Activated CD4-positive, alpha-beta memory T cell treated with anti-CD3 and anti-CD28 coated beads for 36 hours (primary cell): ENCODE measurements at regions not wholly inside any gene's neighbourhood (a gene's known extent, or its start where the extent isn't known, plus 50 kb on each side); places are given as distances from the start of the nearest gene placed in this dataset.

Experiments used
- CTCF ChIA-PET: fragments of 350-600 bp; sonication (Branson Sonifier 250); formaldehyde crosslinking; loops from one replicate; lab custom pipeline; 2021; ENCODE audit warnings: antibody characterized with exemption, inconsistent platforms; lab: Charles Lee
- POLR2A ChIA-PET: fragments of 350-600 bp; sonication (Branson Sonifier 250); formaldehyde crosslinking; loops from one replicate; lab custom pipeline; 2021; ENCODE audit warnings: antibody characterized with exemption; lab: Charles Lee
- DNase-seq: peaks from one replicate; pipeline ENCODE4 v3.0.0-alpha.2; 2020
- H3K27ac Mint-ChIP-seq: one replicate; pipeline ENCODE4 v1.8.0; 2021; ENCODE audit warnings: mixed read lengths
- H3K27me3 Mint-ChIP-seq: one replicate; pipeline ENCODE4 v1.8.0; 2021; ENCODE audit warnings: mixed read lengths
- H3K36me3 Mint-ChIP-seq: one replicate; pipeline ENCODE4 v1.8.0; 2021; ENCODE audit warnings: mixed read lengths
- H3K4me1 Mint-ChIP-seq: one replicate; pipeline ENCODE4 v1.8.0; 2021; ENCODE audit warnings: low read depth, mixed read lengths
- H3K4me3 Mint-ChIP-seq: one replicate; pipeline ENCODE4 v1.8.0; 2021; ENCODE audit warnings: mild to moderate bottlenecking, mixed read lengths
- H3K9me3 Mint-ChIP-seq: one replicate; pipeline ENCODE4 v1.8.0; 2021; ENCODE audit warnings: mixed read lengths
- intact Hi-C: fragments of 100-400 bp; cut with micrococcal nuclease; formaldehyde crosslinking; loops from one replicate; pipeline ENCODE4 v1.15.1; 2023

- intact Hi-C loops: no loop called here
- no peaks in the 10 kb centered on the region for H3K4me1 Mint-ChIP-seq
- ChIA-PET CTCF (interaction anchor here (1.2 kb wide), 1 partner anchor 31 kb away, joined by 4 read pairs; no protein-coding TSS in a partner anchor), POLR2A (no interaction called here)
- H3K36me3 Mint-ChIP-seq: no peaks in the 10 kb centered on the region
- DNase-seq: no peak
- H3K9me3 Mint-ChIP-seq: peaks cover 7% of the 10 kb centered on the region
- no peak overlapping the region for H3K4me3 Mint-ChIP-seq
- no peak overlapping the region for H3K27ac Mint-ChIP-seq
- H3K27me3 Mint-ChIP-seq: no peaks in the 10 kb centered on the region
Measured at GRCh38 chr16:6204945-6205344, 1107.3 kb upstream of the EEF2KMT start.

DNA sequence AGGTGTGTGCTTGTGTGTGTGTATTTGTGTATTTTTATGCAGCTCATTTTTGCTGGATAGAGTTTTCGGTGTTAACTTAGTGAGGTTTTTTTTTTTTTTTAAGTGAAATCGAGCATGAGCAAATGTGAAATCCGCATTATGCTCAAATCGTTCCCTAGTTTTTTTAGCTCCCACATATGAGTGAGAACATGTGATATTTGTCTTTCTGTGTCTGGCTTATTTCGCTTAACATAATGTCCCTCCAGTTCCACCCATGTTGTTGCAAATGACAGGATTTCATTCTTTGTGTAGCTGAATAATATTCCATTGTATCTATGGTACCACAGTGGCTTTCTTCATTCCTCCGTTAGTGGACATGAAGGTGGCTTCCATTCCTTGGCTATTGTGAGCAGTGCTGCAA, 1103.3 kb upstream of the EEF2KMT start:
- H3K4me3 Mint-ChIP-seq: no peak overlapping the region
- H3K36me3 Mint-ChIP-seq: no peaks in the 10 kb centered on the region
- H3K9me3 Mint-ChIP-seq: peaks cover 17% of the 10 kb centered on the region
- no peak overlapping the region for H3K27ac Mint-ChIP-seq
- H3K27me3 Mint-ChIP-seq: no peaks in the 10 kb centered on the region
- intact Hi-C loops: no loop called here
- DNase-seq: no peak
- H3K4me1 Mint-ChIP-seq: no peaks in the 10 kb centered on the region
- POLR2A ChIA-PET: no interaction called here
- CTCF ChIA-PET: no interaction called here

GRCh38 chr16:6200271-6200670, 1102.7 kb upstream of the EEF2KMT start:
- no peaks in the 10 kb centered on the region for H3K36me3 Mint-ChIP-seq
- no peak for DNase-seq
- no peak overlapping the region for H3K4me3 Mint-ChIP-seq
- intact Hi-C loops: no loop called here
- H3K27me3 Mint-ChIP-seq: no peaks in the 10 kb centered on the region
- no peak overlapping the region for H3K27ac Mint-ChIP-seq
- H3K9me3 Mint-ChIP-seq: peaks cover 16% of the 10 kb centered on the region
- H3K4me1 Mint-ChIP-seq: no peaks in the 10 kb centered on the region
- ChIA-PET POLR2A (no interaction called here), CTCF (no interaction called here)

DNA sequence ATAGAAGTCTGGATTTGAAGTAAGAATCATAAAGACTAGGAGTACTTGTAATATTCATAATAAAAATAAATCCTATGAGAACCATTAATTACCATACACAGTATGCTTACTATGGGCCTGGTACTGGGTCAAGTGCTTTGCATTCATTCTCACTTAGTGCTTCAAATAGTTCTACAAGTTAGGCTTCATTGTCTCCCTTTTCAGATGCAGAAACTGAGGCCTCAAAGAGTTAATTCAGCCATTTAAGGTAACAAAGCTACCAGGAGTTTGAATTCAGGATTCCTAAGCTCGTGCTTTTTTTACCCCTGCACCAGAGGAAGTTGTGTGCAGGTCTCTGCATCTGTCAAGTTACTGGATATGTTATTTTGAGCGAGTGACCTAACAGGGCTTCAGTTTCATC, 1098.4 kb upstream of the EEF2KMT start:
- intact Hi-C loops: no loop called here
- Mint-ChIP-seq H3K27me3 (no peaks in the 10 kb centered on the region), H3K36me3 (no peaks in the 10 kb centered on the region), H3K4me3 (no peak overlapping the region), H3K27ac (no peak overlapping the region), H3K9me3 (peaks cover 25% of the 10 kb centered on the region), H3K4me1 (no peaks in the 10 kb centered on the region)
- ChIA-PET POLR2A (no interaction called here), CTCF (no interaction called here)
- no peak for DNase-seq

DNA sequence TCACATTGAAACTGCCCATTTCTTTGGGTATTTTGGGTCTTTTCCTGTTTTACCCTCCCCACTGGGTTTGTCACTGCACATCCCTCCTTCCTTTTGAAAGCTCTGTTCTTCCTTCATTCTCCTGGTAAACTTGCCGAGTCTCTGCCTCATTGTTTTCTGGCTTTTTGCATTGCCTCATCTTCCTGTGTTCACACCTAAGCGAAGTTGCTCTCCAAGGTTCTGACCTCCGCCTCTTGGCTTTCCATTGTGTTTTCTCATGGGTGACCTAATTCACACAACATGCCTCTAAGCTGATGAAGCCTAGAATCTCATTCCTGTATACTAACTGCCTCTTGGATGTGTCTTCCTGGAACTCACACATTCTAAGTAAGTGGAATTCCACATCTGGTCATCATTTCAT, 1096.1 kb upstream of the EEF2KMT start:
- no peak for DNase-seq
- Mint-ChIP-seq H3K36me3 (no peaks in the 10 kb centered on the region), H3K27me3 (no peaks in the 10 kb centered on the region), H3K4me3 (no peak overlapping the region), H3K27ac (no peak overlapping the region), H3K4me1 (no peaks in the 10 kb centered on the region), H3K9me3 (peaks cover 20% of the 10 kb centered on the region)
- ChIA-PET CTCF (no interaction called here), POLR2A (no interaction called here)
- intact Hi-C loops: no loop called here

GRCh38 chr16:6192984-6193383, 1095.4 kb upstream of the EEF2KMT start:
- Mint-ChIP-seq H3K27me3 (no peaks in the 10 kb centered on the region), H3K4me1 (no peaks in the 10 kb centered on the region), H3K9me3 (peaks cover 18% of the 10 kb centered on the region), H3K4me3 (no peak overlapping the region), H3K27ac (no peak overlapping the region), H3K36me3 (no peaks in the 10 kb centered on the region)
- POLR2A ChIA-PET: no interaction called here
- CTCF ChIA-PET: no interaction called here
- no peak for DNase-seq
- intact Hi-C loops: no loop called here

DNA sequence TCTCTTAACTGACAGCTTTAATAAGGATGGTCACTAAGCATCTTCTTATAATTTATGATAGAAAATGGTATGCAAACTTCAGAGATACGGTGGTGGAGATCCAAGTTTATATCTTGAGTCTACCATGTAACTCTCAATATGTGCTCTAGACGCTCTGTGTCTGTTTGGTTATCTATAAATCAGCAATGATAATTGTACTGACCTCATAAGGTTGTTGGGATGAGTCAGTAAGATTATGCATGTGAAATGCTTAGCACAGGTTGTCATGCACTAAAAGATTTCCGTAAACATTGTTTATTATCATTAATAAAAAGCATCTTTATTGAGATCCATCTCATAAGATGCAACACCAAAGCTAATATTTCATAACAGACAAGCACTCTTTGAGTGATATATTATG, 1094.9 kb upstream of the EEF2KMT start:
- Mint-ChIP-seq H3K36me3 (no peaks in the 10 kb centered on the region), H3K27me3 (no peaks in the 10 kb centered on the region), H3K4me1 (no peaks in the 10 kb centered on the region), H3K4me3 (no peak overlapping the region), H3K27ac (no peak overlapping the region), H3K9me3 (peaks cover 15% of the 10 kb centered on the region)
- CTCF ChIA-PET: no interaction called here
- POLR2A ChIA-PET: no interaction called here
- intact Hi-C loops: no loop called here
- DNase-seq: no peak

DNA sequence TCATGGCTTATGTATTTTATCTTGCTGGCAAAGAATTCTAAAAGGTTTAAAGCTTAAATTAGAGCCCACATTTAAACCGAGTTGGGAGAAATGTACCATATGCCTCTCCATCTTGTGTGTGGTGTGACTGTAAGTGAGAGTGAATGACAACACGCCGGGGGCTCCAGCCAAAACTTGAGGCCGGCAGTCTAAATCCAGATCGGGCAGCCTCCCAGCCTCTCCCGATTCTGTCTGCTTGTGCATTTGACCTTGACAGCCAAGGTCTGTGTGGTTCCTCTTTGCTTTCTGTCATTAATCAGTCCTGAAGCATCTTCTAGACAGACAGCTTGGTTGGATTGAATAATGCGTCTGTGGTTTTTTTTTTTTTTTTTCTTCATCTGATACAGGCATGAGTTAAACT, 1093.2 kb upstream of the EEF2KMT start:
- Mint-ChIP-seq H3K4me3 (no peak overlapping the region), H3K36me3 (no peaks in the 10 kb centered on the region), H3K4me1 (no peaks in the 10 kb centered on the region), H3K27ac (no peak overlapping the region), H3K27me3 (no peaks in the 10 kb centered on the region), H3K9me3 (peaks cover 11% of the 10 kb centered on the region)
- intact Hi-C loops: no loop called here
- POLR2A ChIA-PET: no interaction called here
- no peak for DNase-seq
- CTCF ChIA-PET: no interaction called here

- DNase-seq: no peak
- intact Hi-C loops: no loop called here
- no peaks in the 10 kb centered on the region for H3K4me1 Mint-ChIP-seq
- POLR2A ChIA-PET: no interaction called here
- H3K27me3 Mint-ChIP-seq: no peaks in the 10 kb centered on the region
- no peaks in the 10 kb centered on the region for H3K36me3 Mint-ChIP-seq
- CTCF ChIA-PET: no interaction called here
- H3K9me3 Mint-ChIP-seq: peaks cover 4% of the 10 kb centered on the region
- no peak overlapping the region for H3K4me3 Mint-ChIP-seq
- no peak overlapping the region for H3K27ac Mint-ChIP-seq
Measured at GRCh38 chr16:6189216-6189615, 1091.6 kb upstream of the EEF2KMT start.

GRCh38 chr16:6177616-6178180, 1080.1 kb upstream of the EEF2KMT start:
- Mint-ChIP-seq H3K4me3 (no peak overlapping the region), H3K36me3 (no peaks in the 10 kb centered on the region)
- CTCF ChIA-PET: no interaction called here

GRCh38 chr16:6170022-6170421, 1072.4 kb upstream of the EEF2KMT start:
- ChIA-PET CTCF (no interaction called here), POLR2A (no interaction called here)
- DNase-seq: no peak
- no peak overlapping the region for H3K4me3 Mint-ChIP-seq
- no peak overlapping the region for H3K27ac Mint-ChIP-seq
- peaks cover 19% of the 10 kb centered on the region for H3K9me3 Mint-ChIP-seq
- H3K4me1 Mint-ChIP-seq: no peaks in the 10 kb centered on the region
- H3K27me3 Mint-ChIP-seq: no peaks in the 10 kb centered on the region
- intact Hi-C loops: no loop called here
- no peaks in the 10 kb centered on the region for H3K36me3 Mint-ChIP-seq

More at GRCh38 chr16:6177616-6178180, 1080.1 kb upstream of the EEF2KMT start:
- Mint-ChIP-seq H3K27me3 (no peaks in the 10 kb centered on the region), H3K27ac (no peak overlapping the region), H3K9me3 (peaks cover 3% of the 10 kb centered on the region), H3K4me1 (no peaks in the 10 kb centered on the region)
- POLR2A ChIA-PET: no interaction called here
- DNase-seq: no peak
- intact Hi-C loops: no loop called here

- CTCF ChIA-PET: no interaction called here
- intact Hi-C loops: no loop called here
- no peak overlapping the region for H3K27ac Mint-ChIP-seq
Measured at GRCh38 chr16:6165330-6165979, 1067.9 kb upstream of the EEF2KMT start.

GRCh38 chr16:6160871-6161270, 1063.3 kb upstream of the EEF2KMT start:
- H3K4me1 Mint-ChIP-seq: no peaks in the 10 kb centered on the region
- ChIA-PET CTCF (no interaction called here), POLR2A (no interaction called here)
- H3K36me3 Mint-ChIP-seq: no peaks in the 10 kb centered on the region
- no peak for DNase-seq
- no peak overlapping the region for H3K4me3 Mint-ChIP-seq
- no peak overlapping the region for H3K27ac Mint-ChIP-seq
- intact Hi-C loops: no loop called here
- peaks cover 16% of the 10 kb centered on the region for H3K9me3 Mint-ChIP-seq
- H3K27me3 Mint-ChIP-seq: no peaks in the 10 kb centered on the region

More at GRCh38 chr16:6165330-6165979, 1067.9 kb upstream of the EEF2KMT start:
- POLR2A ChIA-PET: no interaction called here
- Mint-ChIP-seq H3K4me3 (no peak overlapping the region), H3K36me3 (no peaks in the 10 kb centered on the region), H3K9me3 (peaks cover 15% of the 10 kb centered on the region), H3K27me3 (no peaks in the 10 kb centered on the region), H3K4me1 (no peaks in the 10 kb centered on the region)
- DNase-seq: no peak
